SW480 (cell line): ENCODE measurements at regions not wholly inside any gene's neighbourhood (a gene's known extent, or its start where the extent isn't known, plus 50 kb on each side); places are given as distances from the start of the nearest gene placed in this dataset.

Experiments
- DNase-seq: peaks from one replicate; pipeline ENCODE4 v3.0.0-alpha.2; 2016; ENCODE audit warnings: low spot score

GRCh38 chr11:70486731-70487130 lies 88.4 kb downstream of the CTTN start:
- DNase-seq = no peak

GRCh38 chr11:70487160-70487559 lies 88.8 kb downstream of the CTTN start:
- no peak for DNase-seq

GRCh38 chr11:70487756-70488155 lies 89.4 kb downstream of the CTTN start:
- no peak for DNase-seq

- no peak for DNase-seq
Measured at GRCh38 chr11:70488171-70488703, 89.9 kb downstream of the CTTN start.

- no peak for DNase-seq
Measured at GRCh38 chr11:70489276-70489675, 90.9 kb downstream of the CTTN start.

GRCh38 chr11:70490208-70490607 lies 91.9 kb downstream of the CTTN start:
- DNase-seq = no peak

GRCh38 chr11:70490723-70491558 lies 92.6 kb downstream of the CTTN start:
- no peak for DNase-seq

- DNase-seq = no peak
Measured at GRCh38 chr11:70491696-70492472, 93.6 kb downstream of the CTTN start.

- no peak for DNase-seq
Measured at GRCh38 chr11:70493089-70493474, 94.8 kb downstream of the CTTN start.

GRCh38 chr11:70493891-70494290 lies 95.6 kb downstream of the CTTN start:
- DNase-seq = no peak

GRCh38 chr11:70494559-70495350 lies 96.4 kb downstream of the CTTN start:
- DNase-seq = no peak

- DNase-seq = no peak
Measured at GRCh38 chr11:70495351-70496310, 97.3 kb downstream of the CTTN start.

GRCh38 chr11:70496591-70497535 lies 98.5 kb downstream of the CTTN start:
- DNase-seq = no peak

GRCh38 chr11:70497536-70498075 lies 99.3 kb downstream of the CTTN start:
- no peak for DNase-seq

GRCh38 chr11:70498171-70498571 lies 99.8 kb downstream of the CTTN start:
- DNase-seq = no peak

GRCh38 chr11:70498976-70499801 lies 100.9 kb downstream of the CTTN start:
- DNase-seq = no peak

- no peak for DNase-seq
Measured at GRCh38 chr11:70500076-70500847, 101.9 kb downstream of the CTTN start.
